Skeletal muscle satellite cell (primary cell): ENCODE measurements at regions not wholly inside any gene's neighbourhood (a gene's known extent, or its start where the extent isn't known, plus 50 kb on each side); places are given as distances from the start of the nearest gene placed in this dataset.
A peak's percentile ranks its signal among the peaks of the same experiment; 100 is the strongest.

ENCODE experiments used
- H3K27me3 ChIP-seq: 2 replicates; pipeline ENCODE4 v1.7.0; 2013; ENCODE audit warnings: low read length; ENCODE audit not compliant: control insufficient read depth, insufficient read depth
- H3K36me3 ChIP-seq: 2 replicates; pipeline ENCODE4 v1.7.0; 2013; ENCODE audit warnings: mild to moderate bottlenecking, control low read depth, low read length; ENCODE audit not compliant: insufficient read depth
- H3K4me1 ChIP-seq: 2 replicates; pipeline ENCODE4 v1.7.0; 2013; ENCODE audit warnings: low read length; ENCODE audit not compliant: control insufficient read depth, insufficient read depth
- H3K4me2 ChIP-seq: 2 replicates; pipeline ENCODE4 v1.7.0; 2013; ENCODE audit warnings: mild to moderate bottlenecking, low read length
- H3K4me3 ChIP-seq: 2 replicates; pipeline ENCODE4 v1.7.0; 2013; ENCODE audit warnings: low read length
- H3K9ac ChIP-seq: 2 replicates; pipeline ENCODE4 v1.7.0; 2013; ENCODE audit warnings: mild to moderate bottlenecking, low read depth, low read length, moderate library complexity
- H3K9me3 ChIP-seq: replicated peaks from 2 replicates; pipeline ENCODE4 v1.7.0; 2013; ENCODE audit warnings: mild to moderate bottlenecking, control low read depth, low read length

DNA sequence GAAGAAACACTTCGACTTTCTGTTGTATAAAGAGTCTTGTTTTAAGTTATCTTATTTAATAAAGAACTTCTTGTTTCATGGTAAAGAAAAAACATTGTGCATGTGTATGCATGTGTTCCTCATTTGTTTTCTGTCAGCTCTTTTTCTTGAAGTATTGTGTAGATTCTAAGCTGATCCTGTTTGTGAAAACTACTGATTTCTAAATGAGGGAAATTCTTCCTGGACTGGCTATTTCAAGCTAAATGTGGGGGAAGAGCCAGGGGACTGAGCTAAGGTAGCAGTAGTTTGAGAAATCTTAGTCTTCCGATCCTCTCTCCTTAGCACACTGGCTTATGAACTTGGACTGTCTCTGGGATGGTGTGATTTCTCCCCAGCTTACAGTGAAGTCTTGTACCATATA lies 56.4 kb upstream of the RBMS1 start:
- Histone ChIP-seq H3K36me3 (no peaks in the 10 kb centered on the region), H3K4me1 (no peaks in the 10 kb centered on the region), H3K27me3 (no peaks in the 10 kb centered on the region), H3K9ac (no peak overlapping the region), H3K4me2 (no peak overlapping the region), H3K4me3 (no peak overlapping the region), H3K9me3 (no peaks in the 10 kb centered on the region)

DNA sequence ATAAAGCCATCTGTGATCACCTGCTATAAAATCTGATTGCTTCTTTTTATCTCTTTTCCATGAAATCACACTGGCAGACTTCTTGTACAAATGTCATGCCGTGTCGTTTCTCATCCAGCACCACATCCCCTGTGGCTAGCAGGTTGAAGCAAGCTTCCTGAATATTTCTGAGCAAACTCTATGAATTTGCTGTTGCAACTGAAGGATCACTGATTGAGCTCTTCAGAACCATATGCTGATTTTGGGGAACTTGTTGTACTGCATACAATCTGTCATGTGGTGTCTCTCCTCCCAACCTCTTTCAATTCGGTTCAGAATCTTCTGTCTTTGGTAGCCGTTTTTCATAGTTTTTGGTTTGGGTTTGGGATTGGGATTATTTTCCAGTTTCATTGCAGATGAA lies 57.7 kb upstream of the RBMS1 start:
- H3K27me3 ChIP-seq: no peaks in the 10 kb centered on the region
- H3K9me3 ChIP-seq: no peaks in the 10 kb centered on the region

DNA sequence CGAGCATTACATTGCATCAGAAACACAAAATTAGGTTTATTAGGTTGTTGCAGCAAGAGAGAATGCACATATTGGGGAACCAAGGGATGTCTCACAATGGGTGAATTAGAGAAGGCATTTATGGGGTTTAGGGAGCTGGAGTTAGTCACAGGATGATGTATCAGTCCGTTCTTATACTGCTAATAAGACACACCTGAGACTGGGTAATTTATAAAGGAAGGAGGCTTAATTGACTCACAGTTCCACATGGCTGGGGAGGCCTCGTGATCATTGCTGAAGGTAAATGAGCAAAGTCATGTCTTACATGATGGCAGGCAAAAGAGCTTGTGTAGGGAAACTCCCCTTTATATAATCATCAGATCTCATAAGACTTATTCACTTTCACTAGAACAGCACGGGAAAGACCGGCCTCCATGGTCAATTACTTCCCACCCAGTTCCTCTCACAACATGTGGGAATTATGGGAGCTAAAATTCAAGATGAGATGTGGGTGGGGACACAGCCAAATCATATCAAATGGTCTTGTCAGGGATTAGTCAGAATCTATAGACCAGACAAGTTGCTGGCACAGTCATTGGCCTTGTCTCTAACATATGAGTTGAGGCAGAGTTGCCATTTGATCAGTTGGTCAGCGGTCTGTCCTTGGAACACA lies 61.9 kb upstream of the RBMS1 start:
- Histone ChIP-seq H3K9ac (no peak overlapping the region), H3K4me1 (no peaks in the 10 kb centered on the region), H3K27me3 (no peaks in the 10 kb centered on the region), H3K4me2 (no peak overlapping the region), H3K36me3 (no peaks in the 10 kb centered on the region), H3K4me3 (no peak overlapping the region), H3K9me3 (no peaks in the 10 kb centered on the region)

More for the DNA sequence above, 57.7 kb upstream of the RBMS1 start:
- H3K4me3 ChIP-seq: no peak overlapping the region
- H3K36me3 ChIP-seq: no peaks in the 10 kb centered on the region
- no peaks in the 10 kb centered on the region for H3K4me1 ChIP-seq
- H3K4me2 ChIP-seq: no peak overlapping the region
- no peak overlapping the region for H3K9ac ChIP-seq

DNA sequence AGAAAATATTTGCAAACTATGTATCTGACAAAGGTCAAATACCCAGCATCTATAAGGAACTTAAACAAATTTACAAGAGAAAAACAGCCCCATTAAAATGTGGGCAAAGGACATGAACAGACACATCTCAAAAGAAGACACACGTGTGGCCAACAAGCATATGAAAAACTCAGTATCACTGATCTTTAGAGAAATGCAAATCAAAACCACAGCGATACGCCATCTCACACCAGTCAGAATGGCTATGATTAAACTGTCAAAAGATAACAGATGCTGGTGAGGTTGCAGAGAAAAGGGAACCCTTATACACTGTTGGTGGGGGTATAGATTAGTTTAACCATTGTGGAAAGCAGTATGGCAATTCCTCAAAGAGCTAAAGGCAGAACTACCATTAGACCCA lies 64.3 kb upstream of the RBMS1 start:
- Histone ChIP-seq H3K9ac (no peak overlapping the region), H3K36me3 (no peaks in the 10 kb centered on the region), H3K4me1 (peaks cover 17% of the 10 kb centered on the region), H3K27me3 (no peaks in the 10 kb centered on the region), H3K9me3 (no peaks in the 10 kb centered on the region), H3K4me3 (no peak overlapping the region), H3K4me2 (no peak overlapping the region)

DNA sequence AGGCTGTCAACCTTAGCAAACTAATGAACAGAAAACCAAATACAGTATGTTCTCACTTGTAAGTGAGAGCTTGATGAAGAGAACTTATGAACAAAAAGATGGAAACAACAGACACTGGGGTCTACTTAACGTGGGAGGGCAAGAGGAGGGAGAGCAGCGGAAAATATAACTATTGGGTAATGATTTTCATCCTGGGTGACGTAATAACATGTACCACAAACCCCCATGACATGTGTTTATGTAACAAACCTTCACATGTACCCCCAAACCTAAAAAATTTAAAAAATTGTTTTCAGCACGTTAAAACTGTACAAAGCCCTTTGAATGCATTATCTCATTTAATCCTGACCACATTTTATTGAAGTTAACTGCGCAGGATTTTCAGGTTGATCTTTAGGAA lies 64.9 kb upstream of the RBMS1 start:
- no peaks in the 10 kb centered on the region for H3K9me3 ChIP-seq
- no peak overlapping the region for H3K4me3 ChIP-seq
- no peak overlapping the region for H3K4me2 ChIP-seq
- H3K9ac ChIP-seq: no peak overlapping the region
- H3K36me3 ChIP-seq: no peaks in the 10 kb centered on the region
- H3K4me1 ChIP-seq: peaks cover 17% of the 10 kb centered on the region
- no peaks in the 10 kb centered on the region for H3K27me3 ChIP-seq

DNA sequence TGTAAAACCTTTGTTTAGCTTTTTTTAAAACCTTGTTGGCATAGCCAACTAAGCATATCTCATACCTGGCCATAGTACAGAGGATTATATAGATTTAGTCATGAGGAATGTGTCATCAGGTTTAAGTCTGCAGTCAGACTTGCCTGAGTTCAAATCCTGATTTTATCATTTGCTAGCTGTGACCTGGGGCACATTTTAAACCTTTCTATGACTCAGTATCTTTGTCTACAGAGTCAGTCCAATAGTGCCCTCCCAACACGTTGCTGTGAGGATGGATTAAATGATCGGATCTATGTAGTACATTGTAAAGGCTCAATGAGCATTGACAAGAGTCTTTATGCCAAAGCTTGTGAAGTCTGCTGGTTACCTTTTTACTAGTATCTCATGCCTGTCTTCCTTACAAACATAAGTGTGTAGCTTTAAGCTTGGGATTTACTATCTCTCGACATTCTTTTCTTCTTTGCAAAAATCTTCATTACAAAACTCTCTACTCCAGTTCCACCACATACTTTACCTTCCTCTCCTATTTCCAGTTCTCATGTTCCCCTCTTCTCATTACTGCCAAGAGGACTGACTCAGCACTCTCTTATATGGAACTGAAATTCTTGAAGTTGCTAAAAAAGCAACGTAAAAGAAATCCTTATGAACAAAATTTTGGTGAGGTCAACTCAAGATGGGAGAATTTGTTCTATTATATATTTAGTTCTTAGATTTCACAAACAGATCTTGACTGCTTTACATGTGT lies 68.1 kb upstream of the RBMS1 start:
- Histone ChIP-seq H3K4me2 (peak overlapping the region; percentile 60), H3K4me3 (no peak overlapping the region), H3K36me3 (no peaks in the 10 kb centered on the region), H3K9me3 (no peaks in the 10 kb centered on the region), H3K4me1 (peaks cover 17% of the 10 kb centered on the region), H3K27me3 (no peaks in the 10 kb centered on the region), H3K9ac (no peak overlapping the region)

DNA sequence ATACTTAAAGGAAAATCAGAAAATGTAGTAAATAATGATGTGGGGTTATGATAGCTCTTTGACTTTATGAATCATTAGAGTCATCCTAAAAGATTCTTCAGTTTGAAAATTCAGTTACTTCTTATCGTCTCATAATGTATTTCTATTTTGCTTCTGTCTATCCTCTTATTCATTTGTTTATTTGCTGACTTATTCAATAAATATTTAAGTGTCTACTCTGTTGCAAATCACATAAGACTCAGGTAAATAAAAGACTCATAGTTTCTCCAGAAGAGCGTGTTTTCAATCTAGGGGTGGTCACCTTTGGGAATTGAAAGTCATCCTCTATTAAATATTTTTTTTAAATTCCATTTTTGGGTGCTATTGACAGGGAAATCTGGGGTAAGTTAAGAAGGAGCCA lies 69.1 kb upstream of the RBMS1 start:
- Histone ChIP-seq H3K9ac (no peak overlapping the region), H3K4me2 (no peak overlapping the region), H3K4me3 (no peak overlapping the region), H3K9me3 (no peaks in the 10 kb centered on the region), H3K36me3 (no peaks in the 10 kb centered on the region), H3K27me3 (no peaks in the 10 kb centered on the region), H3K4me1 (peaks cover 17% of the 10 kb centered on the region)

DNA sequence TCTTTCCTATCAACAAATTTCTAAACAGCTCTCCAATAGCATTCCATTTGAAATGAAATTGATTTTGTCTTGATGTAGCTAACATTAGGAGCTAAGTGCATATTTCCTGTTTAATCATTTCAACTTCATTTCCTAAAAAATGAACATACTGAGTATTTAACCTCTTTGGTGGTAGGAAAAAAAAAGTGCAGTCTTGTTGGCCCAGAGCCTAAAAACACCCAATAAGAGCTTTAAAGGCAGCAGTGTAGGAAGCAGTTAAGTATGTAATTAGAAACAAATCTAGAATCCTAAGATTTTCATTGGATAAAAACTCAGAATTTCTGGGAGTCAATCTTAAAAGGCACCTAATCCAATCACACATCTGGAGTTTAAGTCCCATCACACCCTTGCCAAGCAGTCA lies 71.0 kb upstream of the RBMS1 start:
- H3K4me2 ChIP-seq: no peak overlapping the region
- H3K4me3 ChIP-seq: no peak overlapping the region
- no peaks in the 10 kb centered on the region for H3K36me3 ChIP-seq
- H3K9ac ChIP-seq: no peak overlapping the region
- H3K9me3 ChIP-seq: no peaks in the 10 kb centered on the region
- H3K4me1 ChIP-seq: peaks cover 17% of the 10 kb centered on the region
- H3K27me3 ChIP-seq: no peaks in the 10 kb centered on the region

DNA sequence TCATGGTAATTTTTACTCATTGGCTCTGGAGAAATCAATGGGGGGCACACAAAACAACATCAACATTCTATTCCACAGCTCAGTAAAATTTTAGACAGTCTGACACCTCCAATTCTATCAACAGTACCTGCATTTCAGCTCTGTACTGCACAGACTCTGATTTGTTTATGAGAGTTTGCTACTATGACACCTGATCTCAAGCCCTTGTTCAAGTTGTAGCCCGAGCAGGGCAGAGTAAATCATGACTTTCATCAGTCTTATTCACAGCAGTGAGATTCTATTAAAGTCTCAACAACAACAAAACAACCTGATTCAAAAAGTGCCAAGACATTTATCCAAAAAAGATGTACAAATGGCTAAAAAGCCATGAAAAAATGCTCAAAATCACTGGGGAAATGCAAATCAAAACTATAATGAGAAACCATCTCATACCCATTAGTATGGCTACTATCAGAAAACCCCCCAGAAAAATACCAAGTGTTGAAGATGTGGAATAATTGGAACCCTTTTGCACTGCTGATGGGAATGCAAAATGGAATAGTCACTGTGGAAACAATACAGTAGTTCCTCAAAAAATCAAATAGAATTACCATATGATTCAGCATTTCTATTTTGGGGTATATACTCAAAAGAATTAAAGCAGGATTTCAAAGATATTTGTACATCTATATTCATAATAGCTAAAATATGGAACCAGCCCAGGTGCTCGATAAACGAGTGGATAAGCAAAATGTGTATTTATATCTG lies 71.7 kb upstream of the RBMS1 start:
- Histone ChIP-seq H3K4me1 (peaks cover 17% of the 10 kb centered on the region), H3K27me3 (no peaks in the 10 kb centered on the region), H3K9ac (no peak overlapping the region), H3K36me3 (no peaks in the 10 kb centered on the region), H3K4me2 (no peak overlapping the region), H3K9me3 (no peaks in the 10 kb centered on the region), H3K4me3 (no peak overlapping the region)

DNA sequence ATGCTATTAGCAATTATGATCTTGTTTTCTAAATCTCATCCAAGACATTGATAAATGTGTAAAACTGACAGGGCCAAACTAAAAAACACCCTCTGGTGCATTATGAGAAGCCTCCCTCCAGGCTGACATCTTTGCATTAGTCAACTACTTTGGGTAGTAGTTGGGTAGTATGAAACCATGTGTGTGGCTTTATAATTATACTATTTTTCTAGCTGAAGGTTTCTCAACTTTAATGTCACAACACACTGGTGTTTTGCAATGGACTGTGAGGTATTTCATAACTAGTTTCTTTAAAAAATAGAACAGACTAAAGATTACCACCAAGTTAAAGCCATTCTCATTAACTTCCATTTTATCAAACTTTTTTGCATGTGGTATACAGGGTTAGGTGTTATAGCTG lies 73.1 kb upstream of the RBMS1 start:
- peaks cover 10% of the 10 kb centered on the region for H3K4me1 ChIP-seq
- H3K27me3 ChIP-seq: no peaks in the 10 kb centered on the region
- no peak overlapping the region for H3K9ac ChIP-seq
- no peaks in the 10 kb centered on the region for H3K36me3 ChIP-seq
- no peak overlapping the region for H3K4me3 ChIP-seq
- no peaks in the 10 kb centered on the region for H3K9me3 ChIP-seq
- H3K4me2 ChIP-seq: no peak overlapping the region

DNA sequence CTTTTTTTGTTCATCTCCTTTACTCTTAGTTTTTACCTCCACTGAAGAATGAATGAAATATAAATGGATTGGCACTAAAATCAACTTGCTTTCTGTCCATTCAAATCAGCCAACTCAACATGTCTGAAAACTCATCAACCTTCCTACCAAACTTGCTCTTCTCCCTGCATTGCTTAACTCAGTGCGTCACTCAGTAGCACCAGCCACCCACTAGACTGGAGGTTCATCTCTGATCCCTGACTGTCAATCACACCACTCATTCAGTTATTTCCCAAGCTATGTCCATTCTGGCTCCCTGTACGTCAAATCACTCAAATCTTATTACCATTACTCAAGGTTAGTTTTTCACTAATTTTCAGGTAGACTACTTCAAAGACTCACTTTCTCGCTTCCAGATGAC lies 75.2 kb upstream of the RBMS1 start:
- Histone ChIP-seq H3K4me2 (no peak overlapping the region), H3K4me3 (no peak overlapping the region), H3K9ac (no peak overlapping the region), H3K4me1 (no peaks in the 10 kb centered on the region), H3K27me3 (no peaks in the 10 kb centered on the region), H3K9me3 (no peaks in the 10 kb centered on the region), H3K36me3 (no peaks in the 10 kb centered on the region)
